Trophoblast cell (in vitro differentiated cells and primary cell): ENCODE measurements at regions not wholly inside any gene's neighbourhood (a gene's known extent, or its start where the extent isn't known, plus 50 kb on each side); places are given as distances from the start of the nearest gene placed in this dataset.

Experiments used
- DNase-seq, 2 donors: peaks; one replicate each; pipeline ENCODE4 v3.0.0-alpha.2; 2016
- H2AFZ ChIP-seq: 2 replicates; pipeline ENCODE4 v1.6.1; 2013; ENCODE audit warnings: low read length, moderate library complexity, mild to moderate bottlenecking; ENCODE audit not compliant: insufficient read depth, poor library complexity
- H2AK5ac ChIP-seq: 2 replicates; pipeline ENCODE4 v1.6.1; 2013; ENCODE audit warnings: mild to moderate bottlenecking, low read length
- H2BK120ac ChIP-seq: 2 replicates; pipeline ENCODE4 v1.6.1; 2013; ENCODE audit warnings: low read length, mild to moderate bottlenecking, moderate library complexity; ENCODE audit not compliant: insufficient read depth, poor library complexity
- H2BK12ac ChIP-seq: 2 replicates; pipeline ENCODE4 v1.6.1; 2013; ENCODE audit warnings: mild to moderate bottlenecking, low read length, moderate library complexity
- H2BK5ac ChIP-seq: 2 replicates; pipeline ENCODE4 v1.6.1; 2013; ENCODE audit warnings: low read length, low read depth, moderate library complexity, mild to moderate bottlenecking; ENCODE audit not compliant: poor library complexity
- H3K14ac ChIP-seq: 2 replicates; pipeline ENCODE4 v1.6.1; 2013; ENCODE audit warnings: mild to moderate bottlenecking, low read length
- H3K18ac ChIP-seq: 2 replicates; pipeline ENCODE4 v1.6.1; 2013; ENCODE audit warnings: mild to moderate bottlenecking, low read length
- H3K23ac ChIP-seq: 2 replicates; pipeline ENCODE4 v1.6.1; 2013; ENCODE audit warnings: low read length
- H3K27ac ChIP-seq: 2 replicates; pipeline ENCODE4 v1.5.1; 2013; ENCODE audit warnings: low read depth, mild to moderate bottlenecking, inconsistent platforms, low read length, moderate library complexity
- H3K27me3 ChIP-seq: 2 replicates; pipeline ENCODE4 v1.6.1; 2013; ENCODE audit warnings: inconsistent platforms, mild to moderate bottlenecking, low read length, moderate library complexity; ENCODE audit not compliant: insufficient read depth
- H3K36me3 ChIP-seq, 2 experiments: 1 replicate in 1 of 2; 2 replicates in 1 of 2; pipeline ENCODE4 v1.6.1; 2013; ENCODE audit warnings: low read length in 2 of 2, mild to moderate bottlenecking in 2 of 2, moderate library complexity in 1 of 2; ENCODE audit not compliant: insufficient read depth in 2 of 2, control insufficient read depth in 1 of 2
- H3K4ac ChIP-seq: 2 replicates; pipeline ENCODE4 v1.6.1; 2013; ENCODE audit warnings: low read depth, mild to moderate bottlenecking, low read length, moderate library complexity
- H3K4me1 ChIP-seq, 2 experiments: 1 replicate in 1 of 2; 2 replicates in 1 of 2; pipeline ENCODE4 v1.6.1; 2013; ENCODE audit warnings: low read length in 2 of 2, mild to moderate bottlenecking in 2 of 2, moderate library complexity in 1 of 2; ENCODE audit not compliant: insufficient read depth in 2 of 2, control insufficient read depth in 1 of 2
- H3K4me2 ChIP-seq: 2 replicates; pipeline ENCODE4 v1.6.1; 2013; ENCODE audit warnings: inconsistent platforms, mild to moderate bottlenecking, low read length, moderate library complexity
- H3K4me3 ChIP-seq: 2 replicates; pipeline ENCODE4 v1.5.1; 2013; ENCODE audit warnings: mild to moderate bottlenecking, low read depth, low read length, inconsistent platforms
- H3K79me1 ChIP-seq: one replicate; pipeline ENCODE4 v1.6.1; 2013; ENCODE audit warnings: low read length
- H3K79me2 ChIP-seq: 2 replicates; pipeline ENCODE4 v1.6.1; 2013; ENCODE audit warnings: low read length, mild to moderate bottlenecking; ENCODE audit not compliant: control insufficient read depth, insufficient read depth, poor library complexity
- H3K9ac ChIP-seq: 2 replicates; pipeline ENCODE4 v1.6.1; 2013; ENCODE audit warnings: mild to moderate bottlenecking, low read length
- H3K9me3 ChIP-seq: 2 replicates; pipeline ENCODE4 v1.6.1; 2013; ENCODE audit warnings: low read depth, mild to moderate bottlenecking, control low read depth, inconsistent platforms, low read length; ENCODE audit not compliant: insufficient read depth
- H4K12ac ChIP-seq: 2 replicates; pipeline ENCODE4 v1.6.1; 2013; ENCODE audit warnings: low read depth, mild to moderate bottlenecking, low read length, moderate library complexity
- H4K8ac ChIP-seq: 2 replicates; pipeline ENCODE4 v1.6.1; 2013; ENCODE audit warnings: low read depth, mild to moderate bottlenecking, low read length, moderate library complexity
- H4K91ac ChIP-seq: one replicate; pipeline ENCODE4 v1.6.1; 2013; ENCODE audit warnings: low read depth, mild to moderate bottlenecking, low read length, moderate library complexity
- WGBS: extraction: QIAGEN DNeasy Blood & Tissue Kit; methylation state at CpG from one replicate; pipeline ENCODE4 v1.1.7; 2013; ENCODE audit warnings: missing lambda C conversion rate; ENCODE audit not compliant: insufficient read length, insufficient coverage; ENCODE audit errors: extremely low coverage; 5-methylcytosine and 5-hydroxymethylcytosine counted together

DNA sequence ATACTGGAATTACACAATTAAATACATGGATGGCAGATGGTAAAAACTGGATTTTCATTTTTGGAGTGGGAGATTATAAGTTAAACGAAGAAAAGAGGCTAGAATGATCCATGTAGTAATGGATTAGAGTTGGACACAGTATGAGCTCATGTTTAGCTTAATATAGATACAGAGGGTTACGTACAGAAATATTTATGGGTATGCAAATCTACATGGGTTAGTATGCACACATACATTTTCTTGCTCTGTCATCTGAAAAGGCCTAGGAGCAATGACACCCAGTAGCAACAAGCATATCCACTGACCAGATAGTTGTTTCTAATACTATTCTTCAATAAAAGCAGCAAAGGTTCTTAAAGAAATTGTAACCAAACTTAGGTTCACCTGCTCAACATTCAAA lies 366.4 kb downstream of the SEMA3D start:
- Histone ChIP-seq H3K23ac (no peak overlapping the region), H2BK12ac (no peak overlapping the region), H2BK120ac (no peak overlapping the region), H3K9me3 (no peaks in the 10 kb centered on the region), H2BK5ac (no peak overlapping the region), H2AFZ (no peak overlapping the region), H3K18ac (no peak overlapping the region), H4K12ac (no peak overlapping the region), H3K4me1 (no peaks in the 10 kb centered on the region), H3K4ac (no peak overlapping the region), H3K79me2 (no peaks in the 10 kb centered on the region), H3K79me1 (no peaks in the 10 kb centered on the region), H3K4me3 (no peak overlapping the region), H3K36me3 (no peaks in the 10 kb centered on the region), H3K27me3 (no peaks in the 10 kb centered on the region), H4K91ac (no peak overlapping the region), H3K27ac (no peak overlapping the region), H3K4me2 (no peak overlapping the region), H4K8ac (no peak overlapping the region), H3K9ac (no peak overlapping the region), H3K14ac (no peak overlapping the region), H2AK5ac (no peak overlapping the region)
- no CpG with 5 or more reads among the region's 2 CpGs for WGBS
- DNase-seq = no peak

DNA sequence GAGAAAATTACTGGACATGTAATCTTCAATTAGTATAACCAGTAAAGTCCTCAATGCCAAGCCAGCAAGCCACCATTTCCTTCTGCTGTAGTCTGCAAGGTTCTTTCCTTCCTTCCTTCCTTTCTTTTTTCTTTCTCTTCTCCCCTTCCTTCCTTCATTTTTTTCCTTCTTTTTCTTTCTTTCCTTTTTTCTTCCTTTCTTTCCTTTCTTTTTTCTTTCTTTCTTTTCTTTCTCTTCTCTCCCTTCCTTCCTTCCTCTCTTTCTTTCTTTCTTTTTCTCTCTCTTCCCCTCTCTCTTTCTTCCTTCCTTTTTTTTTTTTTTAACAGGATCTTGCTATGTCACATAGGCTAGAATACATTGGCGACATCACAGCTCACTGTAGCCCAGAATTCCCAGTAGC lies 369.8 kb downstream of the SEMA3D start:
- Histone ChIP-seq H4K91ac (no peak overlapping the region), H2BK12ac (no peak overlapping the region), H2AK5ac (no peak overlapping the region), H4K8ac (no peak overlapping the region), H2BK5ac (no peak overlapping the region), H3K9ac (no peak overlapping the region), H2BK120ac (no peak overlapping the region), H3K27ac (no peak overlapping the region), H3K79me2 (no peaks in the 10 kb centered on the region), H3K27me3 (no peaks in the 10 kb centered on the region), H3K23ac (no peak overlapping the region), H3K14ac (no peak overlapping the region), H3K36me3 (no peaks in the 10 kb centered on the region), H3K4me1 (no peaks in the 10 kb centered on the region), H3K4me2 (no peak overlapping the region), H3K4ac (no peak overlapping the region), H3K79me1 (no peaks in the 10 kb centered on the region), H3K4me3 (no peak overlapping the region), H4K12ac (no peak overlapping the region), H3K18ac (no peak overlapping the region), H2AFZ (no peak overlapping the region), H3K9me3 (no peaks in the 10 kb centered on the region)
- no CpG with 5 or more reads among the region's 1 CpG for WGBS
- no peak for DNase-seq

DNA sequence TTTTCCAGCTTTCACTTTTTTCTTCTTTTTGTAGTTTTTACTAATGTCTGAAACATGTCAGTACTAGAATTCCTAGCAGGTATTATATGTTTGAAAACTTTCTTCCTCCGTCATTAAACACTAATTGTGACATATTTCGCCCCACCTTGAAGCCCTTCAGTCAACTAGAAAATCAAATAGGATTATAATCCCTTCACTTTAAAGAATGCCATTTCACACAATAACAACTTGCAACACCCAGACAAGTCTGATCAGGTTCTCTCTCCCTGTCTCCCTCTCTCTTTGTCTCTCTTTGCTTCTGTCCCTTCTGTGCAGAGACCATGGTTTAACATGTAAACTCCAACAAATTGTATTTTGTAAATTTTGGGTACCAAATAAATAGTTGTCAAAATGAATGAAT lies 373.5 kb downstream of the SEMA3D start:
- no peak overlapping the region for H2BK120ac ChIP-seq
- H3K27ac ChIP-seq = no peak overlapping the region
- H3K4me3 ChIP-seq = no peak overlapping the region
- H3K79me1 ChIP-seq = no peaks in the 10 kb centered on the region
- no peak overlapping the region for H2AK5ac ChIP-seq
- no peak for DNase-seq
- no peak overlapping the region for H3K9ac ChIP-seq
- H2BK12ac ChIP-seq = no peak overlapping the region
- H4K8ac ChIP-seq = no peak overlapping the region
- H3K9me3 ChIP-seq = no peaks in the 10 kb centered on the region
- no peaks in the 10 kb centered on the region for H3K27me3 ChIP-seq
- no peak overlapping the region for H3K4ac ChIP-seq
- H3K14ac ChIP-seq = no peak overlapping the region
- H3K23ac ChIP-seq = no peak overlapping the region
- H3K4me2 ChIP-seq = no peak overlapping the region
- no peaks in the 10 kb centered on the region for H3K4me1 ChIP-seq
- no peak overlapping the region for H4K12ac ChIP-seq
- no CpG with 5 or more reads among the region's 2 CpGs for whole genome bisulfite sequencing
- H2AFZ ChIP-seq = no peak overlapping the region
- no peaks in the 10 kb centered on the region for H3K36me3 ChIP-seq
- no peak overlapping the region for H2BK5ac ChIP-seq
- no peaks in the 10 kb centered on the region for H3K79me2 ChIP-seq
- H4K91ac ChIP-seq = no peak overlapping the region
- H3K18ac ChIP-seq = no peak overlapping the region

DNA sequence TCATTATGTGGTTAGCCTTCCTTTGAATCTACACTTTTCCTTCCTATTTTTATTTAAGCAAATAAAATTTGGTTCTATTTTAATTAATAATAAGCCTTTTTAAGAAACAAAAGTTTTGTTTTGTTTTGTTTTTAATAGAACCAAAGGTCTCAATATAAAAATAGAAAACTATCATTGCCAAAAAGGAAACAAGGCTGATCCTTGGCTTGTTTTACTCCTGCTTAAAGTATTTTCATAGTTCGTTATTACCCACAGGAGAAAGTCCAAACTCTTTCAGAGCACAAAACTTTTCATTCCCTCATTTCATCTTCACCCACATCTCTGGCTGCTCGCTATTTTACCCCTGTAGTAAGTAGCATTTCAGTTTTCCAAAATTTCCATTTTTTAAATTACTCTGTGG lies 374.8 kb downstream of the SEMA3D start:
- Histone ChIP-seq H3K79me2 (no peaks in the 10 kb centered on the region), H3K23ac (no peak overlapping the region), H3K9ac (no peak overlapping the region), H3K14ac (no peak overlapping the region), H3K4me1 (no peaks in the 10 kb centered on the region), H3K79me1 (no peaks in the 10 kb centered on the region), H3K27ac (no peak overlapping the region), H3K27me3 (no peaks in the 10 kb centered on the region), H4K12ac (no peak overlapping the region), H2BK5ac (no peak overlapping the region), H3K4me3 (no peak overlapping the region), H2AK5ac (no peak overlapping the region), H3K9me3 (no peaks in the 10 kb centered on the region), H3K4ac (no peak overlapping the region), H4K8ac (no peak overlapping the region), H2BK12ac (no peak overlapping the region), H3K18ac (no peak overlapping the region), H2AFZ (no peak overlapping the region), H4K91ac (no peak overlapping the region), H3K4me2 (no peak overlapping the region), H2BK120ac (no peak overlapping the region), H3K36me3 (no peaks in the 10 kb centered on the region)
- no CpG with 5 or more reads among the region's 2 CpGs for WGBS
- no peak for DNase-seq
